ENCODE measurements at regions not wholly inside any gene's neighbourhood (a gene's known extent, or its start where the extent isn't known, plus 50 kb on each side); places are given as distances from the start of the nearest gene placed in this dataset.
A peak's percentile ranks its signal among the peaks of the same experiment; 100 is the strongest.
"Not testable (repeated sequence)": the region's sequence is repeated elsewhere in the genome, so short reads cannot be mapped to it uniquely, and the experiment has no call there.

DNA sequence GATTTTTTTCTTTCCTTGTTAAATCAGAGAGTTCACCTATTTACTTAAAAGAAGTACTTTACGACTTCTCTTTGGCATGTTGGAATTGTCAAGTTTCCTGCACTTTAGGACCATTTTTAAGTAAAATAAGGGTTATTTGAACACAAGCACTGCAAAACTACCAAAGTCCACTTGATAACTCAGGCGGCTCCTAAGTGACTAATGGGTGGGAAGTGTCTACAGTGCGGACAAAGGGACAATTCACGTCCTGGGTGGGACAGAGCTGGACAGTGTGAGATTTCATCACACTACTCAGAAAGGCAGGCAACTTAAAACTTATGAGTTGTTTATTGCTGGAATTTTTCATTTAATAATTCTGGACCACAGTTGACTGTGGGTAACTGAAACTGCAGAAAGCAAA, 590.2 kb upstream of the UBE2E2 start:
- DNase-seq = no peak

DNA sequence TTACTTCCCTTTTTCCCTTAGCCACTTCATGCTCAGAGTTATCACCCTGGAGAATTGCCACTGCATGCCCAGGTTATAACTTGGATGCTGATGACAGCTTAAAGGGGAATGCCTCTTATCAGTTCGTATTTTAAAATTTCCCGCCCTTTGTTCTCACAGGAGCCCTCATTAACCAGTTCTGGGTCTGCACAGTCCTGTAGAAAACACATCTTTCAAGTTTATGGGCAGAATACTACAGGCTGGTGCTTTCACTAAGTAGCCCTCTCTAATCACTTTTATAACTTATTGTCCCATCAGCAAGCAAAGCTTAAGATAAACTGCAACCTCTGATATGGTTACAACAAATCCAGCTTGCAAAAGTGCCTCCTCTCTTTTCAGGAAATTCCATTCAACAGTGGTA, 587.3 kb upstream of the UBE2E2 start:
- no peak for DNase-seq

DNA sequence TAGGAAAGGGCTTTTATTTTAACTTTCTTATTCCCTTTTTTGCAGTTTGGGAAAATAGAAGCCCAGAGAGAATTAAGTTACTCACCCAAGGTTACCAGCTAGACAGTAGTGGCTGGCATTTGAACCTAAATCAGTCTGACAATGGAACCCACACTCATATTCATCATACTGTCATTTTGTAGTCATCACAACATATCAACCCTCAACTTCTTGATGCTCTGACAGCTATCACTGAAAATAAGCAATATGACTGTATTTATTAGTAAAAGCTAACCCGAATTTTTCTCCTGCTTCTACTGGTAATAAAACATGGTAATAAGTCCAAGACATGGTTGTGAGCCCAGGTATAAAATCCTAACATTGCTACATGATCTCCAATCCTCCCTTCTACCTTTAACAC, 585.8 kb upstream of the UBE2E2 start:
- DNase-seq = no peak

DNA sequence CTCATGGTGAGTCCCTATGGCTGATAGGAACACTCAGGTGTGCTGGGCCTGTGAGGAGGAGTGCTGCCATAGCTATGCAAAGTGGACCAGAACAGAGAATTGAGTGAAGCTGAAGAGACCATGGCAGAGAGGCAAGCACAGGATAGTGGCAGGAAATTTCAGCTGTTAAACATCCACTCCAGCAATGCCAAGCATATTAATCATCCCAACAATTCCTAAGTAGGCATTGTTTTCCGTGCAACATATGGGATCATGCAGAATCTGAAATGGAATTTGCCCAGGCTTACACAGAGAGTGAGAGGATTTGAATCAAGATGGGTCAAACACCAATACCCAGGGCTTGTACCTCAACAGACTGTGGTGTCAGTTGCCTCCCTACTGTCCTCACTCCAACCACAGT, 582.6 kb upstream of the UBE2E2 start:
- no peak for DNase-seq

DNA sequence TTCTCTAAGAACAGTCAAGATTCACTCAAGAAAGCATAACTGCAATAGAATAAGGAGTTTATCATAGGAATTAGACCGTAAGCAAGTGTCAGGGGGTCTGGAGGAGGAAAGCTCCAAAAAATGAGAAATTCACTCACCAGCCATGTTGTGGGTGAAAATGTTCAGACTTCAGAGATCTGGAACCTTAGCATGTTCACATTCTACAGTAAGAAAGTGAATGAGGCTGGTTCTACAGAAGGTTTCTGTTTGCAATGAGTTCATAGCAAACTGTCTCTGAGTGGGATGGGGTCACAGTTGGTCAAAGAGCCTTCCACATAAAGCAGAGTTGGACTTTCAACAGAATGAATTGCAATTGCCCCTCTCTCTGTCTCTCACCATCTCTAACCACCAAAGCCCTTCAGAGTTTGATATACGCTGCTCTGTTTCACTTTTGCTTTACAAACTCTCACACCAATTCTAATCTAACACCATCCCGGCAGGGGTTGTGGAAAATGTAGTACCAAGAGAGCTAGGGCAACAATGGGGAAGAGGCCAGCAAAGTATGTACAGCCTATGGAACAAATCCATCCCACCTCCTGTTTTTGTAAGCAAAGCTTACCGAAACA, 581.8 kb upstream of the UBE2E2 start:
- no peak for DNase-seq

DNA sequence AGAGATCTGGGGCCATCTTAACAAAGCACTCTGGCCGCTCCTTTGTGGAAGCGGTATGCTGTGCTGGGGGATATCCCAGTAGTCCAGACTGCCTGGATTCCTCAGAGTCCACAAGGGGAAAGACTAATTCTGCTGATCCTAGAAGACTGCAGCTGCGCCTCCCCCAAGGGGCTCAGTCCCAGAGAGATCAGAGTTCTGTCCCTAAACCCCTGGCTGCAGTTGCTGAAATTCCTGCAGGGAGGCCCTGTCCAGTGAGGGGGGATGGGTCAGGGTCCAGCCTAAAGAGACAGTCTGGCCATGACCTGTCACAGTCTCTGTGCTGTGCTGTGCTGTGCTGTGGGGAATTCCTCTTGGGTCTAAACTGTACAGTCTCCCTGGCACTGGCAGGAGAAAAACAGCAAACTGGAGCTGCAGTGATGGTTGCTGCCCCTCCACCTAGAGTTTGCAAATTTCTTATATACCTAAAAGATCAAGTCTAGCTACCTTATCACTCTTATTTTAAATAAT, 575.1 kb upstream of the UBE2E2 start:
- DNase-seq = no peak

DNA sequence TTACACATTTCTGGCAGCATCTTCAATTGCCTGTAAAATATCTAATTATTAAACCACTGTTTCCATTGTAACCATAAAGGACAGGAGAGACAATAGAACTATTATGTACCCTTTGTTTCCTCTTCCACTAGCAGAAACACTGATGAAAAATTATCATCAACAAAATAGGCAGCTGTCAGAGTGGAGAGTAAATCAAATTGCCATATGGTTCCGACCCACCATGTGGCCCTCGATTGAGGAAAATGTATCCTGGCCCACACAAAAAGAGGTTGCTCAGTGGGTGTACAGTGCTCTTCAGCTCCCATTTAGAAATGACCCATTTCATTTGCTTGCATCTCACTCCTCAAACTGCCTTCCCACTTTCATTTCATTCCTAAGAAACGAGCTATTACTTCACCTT, 570.6 kb upstream of the UBE2E2 start:
- DNase-seq = no peak

DNA sequence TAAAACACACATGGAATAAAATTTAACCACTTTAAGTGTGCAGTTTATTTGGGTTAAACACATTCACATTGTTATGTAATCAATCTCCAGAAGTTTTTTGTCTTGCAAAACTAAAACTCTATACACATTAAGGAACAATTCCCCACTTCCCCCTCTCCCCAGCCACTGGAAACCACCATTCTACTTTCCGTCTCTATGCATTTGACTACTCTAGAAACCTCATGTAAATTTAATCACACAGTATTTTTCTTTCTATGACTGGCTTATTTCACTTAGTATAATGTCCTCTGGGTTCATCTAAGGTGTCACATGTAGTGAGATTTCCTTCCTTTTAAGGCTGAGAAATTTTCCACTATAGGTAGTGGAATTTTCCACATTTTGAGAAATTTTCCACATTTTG, 568.7 kb upstream of the UBE2E2 start:
- no peak for DNase-seq

DNA sequence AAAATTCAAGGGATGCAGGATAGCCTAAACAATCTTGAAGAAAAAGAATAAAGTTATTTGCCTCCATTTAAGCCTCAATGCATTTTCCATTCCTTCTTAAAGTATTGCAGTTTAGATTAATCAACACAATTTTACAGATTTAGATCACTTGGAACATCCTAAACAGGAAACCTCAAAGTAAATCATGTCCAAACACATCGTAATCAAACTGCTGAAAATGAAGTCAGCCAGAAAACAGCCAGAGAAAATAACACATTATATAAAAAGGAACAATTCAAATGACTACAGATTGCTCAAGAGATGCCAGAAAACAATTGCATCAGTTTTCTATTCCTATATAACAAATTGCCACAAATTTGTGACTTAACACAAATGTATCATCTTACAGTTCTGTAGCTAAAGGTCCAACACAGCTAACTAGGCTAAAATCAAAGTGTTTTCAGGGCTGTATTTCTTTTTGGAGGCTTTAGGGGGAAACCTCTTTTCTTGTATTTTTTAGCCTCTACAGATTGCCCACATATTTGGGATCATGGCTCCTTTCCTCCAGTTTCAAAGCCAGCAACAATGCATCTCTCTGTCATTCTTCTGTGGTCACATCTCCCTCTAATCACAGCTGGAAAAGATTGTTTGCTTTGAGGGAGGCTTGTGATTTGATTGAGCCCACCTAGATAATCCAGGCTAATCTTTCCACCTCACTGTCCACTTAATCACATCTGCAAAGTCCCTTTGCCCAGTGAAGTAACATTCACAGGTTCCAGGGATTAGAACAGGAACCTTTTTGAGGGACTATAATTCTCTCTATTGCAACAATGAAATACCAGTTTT, 543.3 kb upstream of the UBE2E2 start:
- DNase-seq = peak; percentile 70

DNA sequence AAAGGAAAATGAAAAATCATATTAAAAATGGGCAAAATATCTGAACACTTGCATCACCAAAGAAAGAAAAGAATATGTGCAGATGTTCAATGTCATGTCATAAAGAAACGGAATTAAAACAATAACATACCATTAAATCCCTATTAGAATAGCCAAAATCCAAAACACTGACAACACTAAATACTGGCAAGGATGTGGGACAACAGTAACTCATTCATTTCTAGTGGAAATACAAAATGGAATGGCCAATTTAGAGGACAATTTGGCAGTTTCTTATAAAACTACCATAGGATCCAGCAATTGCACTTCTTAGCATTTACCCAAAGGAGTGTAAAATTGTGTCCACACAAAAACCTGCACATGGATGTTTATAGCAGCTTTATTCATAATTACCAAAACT, 542.5 kb upstream of the UBE2E2 start:
- DNase-seq = no peak

DNA sequence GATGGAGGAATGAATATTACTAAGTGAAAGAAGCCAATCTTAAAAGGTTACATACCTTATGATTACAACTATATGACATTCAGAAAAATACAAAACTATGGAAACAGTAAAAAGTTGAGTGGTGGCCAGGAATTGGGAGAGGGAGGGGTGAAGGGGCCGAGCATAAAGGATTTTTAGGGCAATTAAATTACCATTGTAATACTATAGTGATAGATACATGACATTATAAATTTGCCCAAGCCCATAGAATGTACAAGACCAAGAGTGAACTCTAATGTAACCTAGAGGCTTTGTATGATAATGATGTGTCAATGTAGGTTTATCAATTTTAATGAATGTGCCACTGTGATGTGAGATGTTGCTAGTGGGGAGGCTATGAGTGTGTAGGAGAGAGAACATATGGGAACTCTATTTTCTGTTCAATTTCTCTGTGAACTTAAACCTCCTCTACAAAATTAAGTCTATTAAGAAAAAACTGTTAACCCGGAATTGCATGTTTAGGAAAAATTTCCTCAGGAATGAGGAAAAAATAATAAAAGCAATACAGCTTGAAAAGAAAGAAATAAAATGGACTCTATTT, 541.9 kb upstream of the UBE2E2 start:
- DNase-seq = no peak

DNA sequence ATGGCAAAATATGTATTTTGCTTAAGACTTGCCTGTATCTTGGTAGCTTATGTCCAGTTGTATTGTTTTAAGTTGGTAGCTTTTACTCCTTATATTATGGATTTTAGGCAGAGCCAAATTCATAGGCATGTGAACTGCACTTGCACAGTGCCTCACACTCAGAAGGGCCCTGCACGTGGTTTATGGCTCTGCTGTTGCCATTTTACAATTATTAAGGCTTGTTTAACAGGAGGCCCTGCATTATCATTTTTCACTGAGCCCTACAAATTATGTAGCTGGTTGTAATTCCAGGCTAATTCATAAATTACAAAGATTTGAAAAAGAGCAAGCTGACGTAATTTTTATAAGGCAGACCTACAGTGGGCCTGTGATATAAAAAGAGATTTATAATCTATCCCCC, 537.6 kb upstream of the UBE2E2 start:
- DNase-seq = no peak

DNA sequence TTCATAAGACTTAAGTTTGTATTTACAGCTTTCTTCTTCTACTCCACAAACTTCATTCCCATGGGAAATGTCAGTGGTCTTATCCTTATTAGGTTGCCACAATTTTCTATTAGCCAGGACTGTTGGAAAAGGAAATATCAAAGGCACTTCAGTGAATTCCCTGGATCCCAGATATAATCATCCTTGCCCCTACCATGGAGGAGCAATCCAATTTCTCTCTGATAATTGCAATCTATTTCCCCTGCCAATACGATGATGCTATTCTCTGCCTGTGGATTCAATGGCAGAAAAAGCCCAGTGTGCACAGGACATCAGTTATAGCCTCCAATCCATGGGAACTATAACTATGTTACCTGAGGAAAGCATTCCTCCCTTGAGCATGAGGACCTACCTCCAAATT, 536.4 kb upstream of the UBE2E2 start:
- DNase-seq = no peak

DNA sequence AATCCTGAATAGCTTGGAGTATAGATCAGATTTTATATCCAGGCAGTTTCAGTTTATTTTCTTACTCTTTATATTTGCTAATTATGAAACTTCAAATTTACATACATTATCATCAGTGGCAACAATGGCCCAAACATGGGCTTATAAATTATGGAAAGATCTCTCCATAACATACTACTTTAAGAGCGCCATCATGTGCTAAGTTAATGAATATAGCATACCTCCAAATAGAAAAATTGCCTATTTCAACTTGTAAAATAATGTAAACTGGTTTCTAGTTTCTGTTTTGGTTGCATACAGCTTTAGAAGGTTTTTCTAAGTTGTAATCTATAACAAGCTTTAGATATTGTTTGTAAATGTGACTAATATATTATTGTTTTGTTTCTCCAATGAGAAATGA, 531.3 kb upstream of the UBE2E2 start:
- no peak for DNase-seq

DNA sequence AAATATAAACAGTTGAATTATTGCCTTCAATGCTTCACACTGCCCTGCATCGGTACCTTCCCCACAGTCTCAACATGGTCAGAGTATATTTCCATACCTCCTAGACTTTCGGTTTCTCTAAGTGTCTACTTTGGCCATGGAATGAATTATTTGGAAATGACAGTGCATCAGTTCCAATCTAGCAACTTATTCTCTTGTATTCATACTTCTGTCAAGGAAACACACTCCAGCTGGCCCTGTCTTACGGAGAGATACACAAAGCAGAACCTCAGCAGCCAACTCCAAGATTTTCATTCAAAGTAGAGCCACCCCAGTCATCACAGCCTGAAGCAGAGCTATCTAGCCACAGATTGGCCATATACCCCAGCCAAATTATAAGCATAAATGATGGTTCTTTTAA, 518.4 kb upstream of the UBE2E2 start:
- DNase-seq = no peak

DNA sequence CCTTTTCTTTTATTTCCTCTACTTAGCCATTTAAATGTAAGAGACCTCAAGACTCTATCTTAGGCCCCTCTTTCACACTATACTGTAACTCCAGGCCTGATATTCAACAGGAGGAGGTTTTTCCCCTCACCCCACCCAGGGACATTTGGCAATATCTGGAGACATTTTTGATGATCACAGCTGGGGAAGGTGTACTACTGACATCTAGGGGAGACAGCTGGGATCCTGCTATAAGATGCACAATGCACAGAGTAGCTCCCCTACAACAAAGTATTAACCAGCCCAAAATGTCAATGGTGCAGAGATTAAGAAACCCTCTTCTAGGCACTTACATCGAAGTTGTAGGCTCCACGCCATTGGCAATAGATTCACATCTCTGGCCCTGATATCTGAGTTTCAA, 517.5 kb upstream of the UBE2E2 start:
- peak; percentile 45 for DNase-seq

DNA sequence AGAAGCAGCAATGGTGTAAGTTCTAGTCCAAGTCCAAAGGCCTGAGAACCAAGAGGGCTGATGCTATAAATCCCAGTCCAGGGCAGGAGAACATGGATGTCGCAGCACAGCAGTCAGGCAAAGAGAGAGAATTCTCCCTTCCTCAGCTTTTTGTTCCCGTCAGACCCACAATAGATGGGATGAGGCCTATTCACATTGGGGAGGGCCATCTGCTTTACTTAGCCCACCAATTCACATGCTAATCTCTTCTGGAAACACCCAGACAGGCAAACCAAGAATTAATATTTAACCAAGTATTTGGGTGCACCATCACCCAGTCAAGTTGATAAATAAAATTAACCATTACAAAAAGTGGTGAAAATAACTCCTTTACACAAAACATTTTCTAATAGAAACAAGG, 511.7 kb upstream of the UBE2E2 start:
- no peak for DNase-seq

DNA sequence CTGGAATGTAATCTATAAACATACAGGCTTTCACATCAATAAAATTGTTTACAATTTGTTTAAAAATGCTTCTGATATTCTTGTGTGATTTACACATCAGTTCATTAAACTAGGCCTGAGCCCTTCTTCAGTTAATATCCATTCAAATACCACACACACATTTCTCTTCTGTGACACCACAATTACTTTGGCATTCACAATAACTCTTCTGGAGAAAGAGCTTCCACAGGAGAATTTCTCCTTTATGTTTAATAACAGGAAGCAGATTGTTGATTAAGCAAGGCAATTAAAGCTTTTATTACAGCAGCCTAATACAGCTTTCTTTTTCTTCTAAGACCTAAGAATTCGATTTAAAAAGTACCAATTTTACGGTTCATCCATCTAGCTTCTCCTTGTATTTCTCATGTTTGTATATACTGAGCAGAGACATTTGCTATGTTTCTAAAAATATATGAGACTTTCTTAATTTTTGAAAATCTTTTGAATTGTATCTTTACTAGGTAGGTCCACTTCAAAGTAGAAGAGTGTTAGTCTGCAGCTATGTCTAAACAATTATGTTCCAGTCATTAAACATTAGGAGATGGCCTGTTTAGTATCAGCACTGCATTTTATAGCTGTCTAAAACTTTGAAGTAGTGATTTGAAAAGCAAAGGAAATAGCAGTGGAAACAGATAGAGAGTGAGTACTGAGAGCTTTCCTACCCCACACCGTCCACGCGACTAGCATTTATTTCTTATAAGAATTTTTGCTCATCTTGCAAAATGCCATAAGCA, 511.1 kb upstream of the UBE2E2 start:
- DNase-seq = no peak

DNA sequence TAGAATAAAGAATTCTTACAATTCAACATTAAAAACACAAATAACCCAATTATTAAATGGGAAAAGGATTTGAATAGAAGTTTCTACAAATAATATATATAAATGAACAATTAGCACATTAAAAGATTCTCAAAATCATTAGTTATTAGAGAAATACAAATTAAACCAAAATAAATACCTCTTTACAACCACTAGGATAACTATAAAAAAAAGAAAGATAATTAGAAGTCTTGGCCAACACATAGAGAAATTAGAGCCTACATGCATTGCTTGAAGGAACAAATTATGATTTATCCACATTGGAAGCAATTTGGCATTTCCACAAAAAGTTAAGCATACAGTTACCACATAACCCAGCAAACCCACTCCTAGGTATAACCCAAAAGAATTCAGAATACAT, 502.3 kb upstream of the UBE2E2 start:
- DNase-seq = no peak

DNA sequence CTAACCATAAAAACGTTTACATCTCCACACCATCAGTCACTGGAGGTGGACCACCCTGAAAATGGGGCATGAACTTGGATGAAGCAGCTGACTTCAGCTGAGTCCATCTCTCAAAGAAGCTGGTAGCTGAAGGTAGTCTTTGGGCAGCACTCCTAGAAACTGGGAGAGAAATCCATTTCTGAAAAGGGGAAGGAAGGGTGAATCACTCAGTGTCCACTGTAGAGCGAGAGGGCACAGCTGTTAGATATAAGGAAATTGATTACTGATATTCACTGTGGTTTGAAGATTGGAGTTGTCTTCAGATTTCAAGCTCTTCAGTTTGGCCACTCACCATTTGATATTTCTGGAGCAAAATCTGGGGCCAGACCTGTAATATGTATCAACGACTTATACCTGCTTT, 499.0 kb upstream of the UBE2E2 start:
- no peak for DNase-seq

DNA sequence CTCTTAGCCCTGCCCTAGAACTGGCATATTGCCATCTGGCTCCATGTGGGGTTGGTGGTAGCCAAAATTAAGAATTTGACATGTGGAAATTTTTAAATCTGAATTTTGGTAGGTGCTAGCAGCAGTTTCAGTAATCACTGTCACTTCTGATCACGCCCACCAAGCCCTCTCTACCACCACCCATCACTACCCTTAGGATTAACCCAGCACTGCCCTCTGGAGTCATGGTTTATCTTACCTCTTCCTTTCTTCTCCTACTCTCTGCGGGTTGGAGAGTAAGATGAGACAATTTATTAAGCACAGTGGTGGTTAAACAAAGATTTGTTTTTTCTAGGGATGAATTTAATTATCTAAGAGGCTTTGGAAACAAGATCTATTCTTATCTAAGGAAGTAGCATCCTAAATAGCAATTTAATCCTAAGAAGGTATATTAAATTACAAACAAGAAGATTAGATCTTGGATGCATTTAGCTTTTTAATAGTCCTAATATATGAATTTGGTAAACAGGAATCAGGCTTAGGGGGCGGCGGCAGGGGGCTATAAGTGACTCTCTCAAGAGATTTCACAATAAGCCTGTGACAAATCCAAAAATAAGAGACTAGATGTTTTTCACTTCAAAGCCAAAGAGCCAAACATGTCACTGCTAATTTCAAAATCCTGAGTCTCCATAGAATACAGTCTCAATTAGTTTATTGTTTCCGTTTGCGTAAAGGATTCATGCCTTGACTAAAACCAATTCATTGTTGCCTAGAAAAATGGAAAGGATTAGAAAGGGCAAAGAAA, 498.4 kb upstream of the UBE2E2 start:
- DNase-seq = peak; percentile 83

DNA sequence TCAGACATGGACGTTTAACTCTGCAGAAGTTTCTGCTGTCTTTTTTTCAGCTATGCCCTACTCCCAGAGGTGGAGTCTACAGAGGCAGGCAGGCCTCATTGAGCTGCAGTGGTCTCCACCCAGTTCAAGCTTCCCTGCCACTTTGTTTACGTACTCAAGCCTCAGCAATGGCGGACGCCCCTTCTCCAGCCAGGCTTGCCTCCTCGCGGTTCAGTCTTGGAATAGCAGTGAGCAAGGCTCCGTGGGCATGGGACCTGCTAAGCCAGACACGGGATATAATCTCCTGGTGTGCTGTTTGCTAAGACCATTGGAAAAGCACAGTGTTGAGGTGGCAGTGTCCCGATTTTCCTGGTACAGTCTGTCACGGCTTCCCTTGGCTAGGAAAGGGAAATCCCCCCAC, 496.2 kb upstream of the UBE2E2 start:
- not testable (repeated sequence) for DNase-seq

DNA sequence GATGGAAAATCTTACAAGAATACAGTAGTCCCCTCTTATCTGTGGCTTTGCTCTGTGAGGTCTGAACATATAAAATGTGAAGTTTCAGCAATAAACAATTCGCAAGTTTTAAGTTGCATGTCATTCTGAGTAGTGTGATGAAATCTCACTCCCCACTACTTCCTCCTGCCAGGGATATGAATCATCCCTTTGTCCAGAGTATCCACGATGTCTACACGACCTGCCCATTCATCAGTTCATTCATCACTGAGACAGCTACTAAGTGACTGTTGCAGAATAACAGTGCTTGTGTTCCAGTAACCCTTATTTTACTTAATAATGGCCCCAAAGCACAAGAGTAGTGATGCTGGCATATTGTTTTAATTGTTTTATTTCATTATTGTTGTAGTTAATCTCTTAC, 489.2 kb upstream of the UBE2E2 start:
- DNase-seq = no peak
